HCT116 (cell line): ENCODE measurements at regions not wholly inside any gene's neighbourhood (a gene's known extent, or its start where the extent isn't known, plus 50 kb on each side); places are given as distances from the start of the nearest gene placed in this dataset.

Experiments used
- CBX3 ChIP-seq: IDR thresholded peaks from 2 replicates; pipeline ENCODE4 v1.6.1; 2012; ENCODE audit warnings: low read depth
- CTCF ChIP-seq, 3 experiments: fragments of 200-600 bp in 1 of 3; sonication (generic) in 1 of 3; IDR thresholded peaks in 2 of 3; conservative IDR thresholded peaks in 1 of 3; 2 replicates each; pipeline ENCODE4 v1.5.1; 2012 to 2017; ENCODE audit warnings: low read depth in 2 of 3, low read length in 2 of 3, antibody characterized with exemption in 1 of 3, borderline replicate concordance in 1 of 3, control low read depth in 1 of 3, mild to moderate bottlenecking in 1 of 3, mixed read lengths in 1 of 3, mixed run types in 1 of 3, moderate library complexity in 1 of 3; ENCODE audit not compliant: insufficient read depth in 1 of 3
- ELF1 ChIP-seq: IDR thresholded peaks from 2 replicates; pipeline ENCODE4 v1.6.1; 2012; ENCODE audit warnings: low read depth, borderline replicate concordance
- EZH2 ChIP-seq: fragments of 200-600 bp; sonication (generic); IDR thresholded peaks from 2 replicates; pipeline ENCODE4 v1.6.1; 2017; ENCODE audit warnings: antibody characterized with exemption, mixed run types
- JUND ChIP-seq: IDR thresholded peaks from 2 replicates; pipeline ENCODE4 v1.6.1; 2012
- POLR2A ChIP-seq: IDR thresholded peaks from 2 replicates; pipeline ENCODE4 v1.7.0; 2011; ENCODE audit warnings: borderline replicate concordance; ENCODE audit not compliant: insufficient read depth, insufficient read length; ENCODE audit errors: extremely low read depth
- POLR2AphosphoS5 ChIP-seq: IDR thresholded peaks from 2 replicates; pipeline ENCODE4 v1.6.1; 2011; ENCODE audit warnings: mild to moderate bottlenecking, low read depth, low read length, moderate library complexity
- REST ChIP-seq: IDR thresholded peaks from 2 replicates; pipeline ENCODE4 v1.6.1; 2012; ENCODE audit warnings: low read depth
- SP1 ChIP-seq: IDR thresholded peaks from 2 replicates; pipeline ENCODE4 v1.6.1; 2012; ENCODE audit warnings: low read depth
- SRF ChIP-seq: IDR thresholded peaks from 2 replicates; pipeline ENCODE4 v1.6.1; 2012; ENCODE audit warnings: low read depth
- TCF7L2 ChIP-seq: IDR thresholded peaks from 2 replicates; pipeline ENCODE4 v1.7.0; 2011; ENCODE audit warnings: borderline replicate concordance, inconsistent platforms; ENCODE audit not compliant: insufficient read depth, insufficient read length; ENCODE audit errors: extremely low read depth

GRCh38 chr5:145443964-145444363, 391.2 kb downstream of the PRELID2 start:
- TF ChIP-seq CTCF (IDR thresholded peaks at IDR 0.05 in 2 of 3, conservative IDR thresholded peaks at IDR 0.05 in 1 of 3; ENCODE audit: borderline replicate concordance in 1 of 3, insufficient read depth in 1 of 3, low read depth in 2 of 3, low read length in 2 of 3) (no peak), TCF7L2 (no peak), CBX3 (no peak), POLR2AphosphoS5 (no peak), SRF (no peak), REST (no peak), EZH2 (no peak), POLR2A (no peak), SP1 (no peak), ELF1 (no peak), JUND (no peak)
